HUES64 (cell line): ENCODE measurements at regions not wholly inside any gene's neighbourhood (a gene's known extent, or its start where the extent isn't known, plus 50 kb on each side); places are given as distances from the start of the nearest gene placed in this dataset.
"Not testable (repeated sequence)": the region's sequence is repeated elsewhere in the genome, so short reads cannot be mapped to it uniquely, and the experiment has no call there.

Experiments used
- H3K27ac ChIP-seq: 2 replicates; pipeline ENCODE4 v1.7.0; 2013; ENCODE audit warnings: low read depth, low read length, inconsistent platforms
- H3K27me3 ChIP-seq: 2 replicates; pipeline ENCODE4 v1.6.1; 2013; ENCODE audit warnings: mild to moderate bottlenecking, low read length; ENCODE audit not compliant: insufficient read depth
- H3K36me3 ChIP-seq: 2 replicates; pipeline ENCODE4 v1.6.1; 2013; ENCODE audit warnings: mild to moderate bottlenecking, low read length; ENCODE audit not compliant: insufficient read depth
- H3K4me1 ChIP-seq: 2 replicates; pipeline ENCODE4 v1.6.1; 2013; ENCODE audit warnings: mild to moderate bottlenecking, low read length, moderate library complexity; ENCODE audit not compliant: insufficient read depth
- H3K4me3 ChIP-seq: 2 replicates; pipeline ENCODE4 v1.5.1; 2013; ENCODE audit warnings: mild to moderate bottlenecking, low read length, moderate library complexity
- H3K9ac ChIP-seq: 2 replicates; pipeline ENCODE4 v1.6.1; 2013; ENCODE audit warnings: mild to moderate bottlenecking, low read depth, low read length
- H3K9me3 ChIP-seq: 2 replicates; pipeline ENCODE4 v1.6.1; 2013; ENCODE audit warnings: low read depth, low read length; ENCODE audit not compliant: insufficient read depth
- WGBS: fragments of 150-250, 120-280 bp; methylation state at CpG from one replicate; pipeline ENCODE4 v1.1.7; 2013; ENCODE audit warnings: missing lambda C conversion rate; 5-methylcytosine and 5-hydroxymethylcytosine counted together

DNA sequence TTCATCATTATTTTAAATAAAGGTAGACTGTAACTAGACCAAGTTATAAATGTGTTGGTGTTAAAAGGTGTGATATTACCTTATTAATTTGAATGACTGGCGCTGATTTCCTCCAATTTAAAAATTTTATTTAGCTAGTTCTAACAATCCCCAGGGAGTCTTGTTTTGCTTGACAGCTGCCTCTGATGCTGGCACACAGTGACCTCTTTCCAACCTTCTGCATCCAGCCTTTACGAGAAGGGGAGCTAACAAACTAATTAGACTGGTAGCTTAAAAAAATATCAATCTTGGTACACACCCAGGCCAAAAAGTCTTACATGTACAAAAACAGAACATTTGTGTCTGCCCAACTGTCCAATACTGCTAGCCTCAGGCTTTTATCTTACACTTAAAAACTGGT is 51.8 kb upstream of the ENPEP start:
- no peak overlapping the region for H3K4me3 ChIP-seq
- H3K36me3 ChIP-seq = no peaks in the 10 kb centered on the region
- H3K4me1 ChIP-seq = no peaks in the 10 kb centered on the region
- no peak overlapping the region for H3K9ac ChIP-seq
- no peaks in the 10 kb centered on the region for H3K9me3 ChIP-seq
- no peaks in the 10 kb centered on the region for H3K27me3 ChIP-seq
- H3K27ac ChIP-seq = no peak overlapping the region
- WGBS = 94% methylated on average over 2 of the region's 2 CpGs

DNA sequence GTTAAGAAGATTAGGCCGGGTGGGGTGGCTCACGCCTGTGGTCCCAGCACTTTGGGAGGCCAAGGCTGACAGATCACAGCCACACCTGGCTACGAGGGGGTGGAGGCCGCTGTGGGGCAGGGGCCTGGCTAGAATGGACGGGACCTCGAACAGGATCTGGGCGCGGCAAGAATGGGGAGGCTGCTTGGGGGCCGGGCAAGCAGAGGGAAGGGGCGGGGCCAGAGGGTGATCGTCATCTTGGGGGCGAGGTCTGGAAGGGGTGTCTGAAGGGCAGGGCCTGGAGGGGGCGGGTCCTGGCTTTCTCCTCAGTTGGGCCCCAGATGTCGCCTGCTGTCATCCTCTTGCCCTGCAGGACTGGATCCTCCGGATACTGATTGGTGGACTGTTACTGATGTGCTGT is 57.3 kb upstream of the ENPEP start:
- Histone ChIP-seq H3K27me3 (peaks cover 11% of the 10 kb centered on the region; the same call in 1 of the 2 replicates), H3K27ac (no peak overlapping the region), H3K9me3 (no peaks in the 10 kb centered on the region), H3K4me1 (peaks cover 3% of the 10 kb centered on the region; the same call in 1 of the 2 replicates), H3K9ac (no peak overlapping the region), H3K36me3 (no peaks in the 10 kb centered on the region), H3K4me3 (no peak overlapping the region)
- 95% methylated on average over 15 of the region's 15 CpGs for WGBS

DNA sequence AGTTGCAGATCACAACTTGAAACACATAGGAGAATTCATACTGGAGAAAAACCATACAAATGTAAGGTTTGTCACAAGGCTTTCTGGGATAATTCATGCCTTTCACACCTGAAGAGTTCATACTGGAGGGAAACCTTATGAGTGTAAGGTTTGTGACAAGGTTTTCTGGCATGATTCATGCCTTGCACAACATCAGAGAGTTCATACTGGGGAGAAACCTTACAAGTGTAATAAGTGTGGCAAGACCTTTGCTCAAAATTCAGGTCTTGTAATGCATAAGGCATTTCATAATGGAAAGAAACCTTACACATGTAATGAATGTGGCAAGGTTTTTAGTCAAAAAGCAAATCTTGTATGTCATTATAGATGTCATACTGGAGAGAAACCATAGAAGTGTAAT is 58.8 kb upstream of the ENPEP start:
- Histone ChIP-seq H3K9me3 (no peaks in the 10 kb centered on the region), H3K4me3 (no peak overlapping the region), H3K4me1 (peaks cover 15% of the 10 kb centered on the region), H3K27ac (no peak overlapping the region), H3K9ac (no peak overlapping the region), H3K36me3 (no peaks in the 10 kb centered on the region), H3K27me3 (peaks cover 26% of the 10 kb centered on the region)

DNA sequence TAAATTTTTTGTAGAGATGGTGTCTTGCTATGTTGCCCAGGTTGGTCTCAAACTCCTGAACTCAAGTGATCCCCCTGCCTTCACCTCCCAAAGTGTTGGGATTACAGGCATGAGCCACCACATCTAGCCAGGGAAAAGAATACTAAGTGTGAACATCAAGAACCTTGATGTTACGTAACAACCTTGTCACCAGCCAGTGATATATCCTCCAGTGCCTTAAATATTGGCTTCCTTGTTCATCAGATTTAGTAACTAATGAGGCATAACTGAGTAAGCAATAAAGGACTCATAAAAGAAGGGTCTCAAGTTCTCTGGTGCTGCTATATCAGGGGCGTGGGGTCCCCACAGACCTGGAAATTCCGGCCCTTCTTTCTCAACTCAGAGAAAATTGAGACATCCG is 60.5 kb upstream of the ENPEP start:
- H3K27ac ChIP-seq = no peak overlapping the region
- H3K9ac ChIP-seq = no peak overlapping the region
- peaks cover 27% of the 10 kb centered on the region for H3K27me3 ChIP-seq
- no peaks in the 10 kb centered on the region for H3K36me3 ChIP-seq
- no peaks in the 10 kb centered on the region for H3K9me3 ChIP-seq
- H3K4me3 ChIP-seq = no peak overlapping the region
- WGBS = 94% methylated on average over 4 of the region's 4 CpGs
- H3K4me1 ChIP-seq = peaks cover 22% of the 10 kb centered on the region

DNA sequence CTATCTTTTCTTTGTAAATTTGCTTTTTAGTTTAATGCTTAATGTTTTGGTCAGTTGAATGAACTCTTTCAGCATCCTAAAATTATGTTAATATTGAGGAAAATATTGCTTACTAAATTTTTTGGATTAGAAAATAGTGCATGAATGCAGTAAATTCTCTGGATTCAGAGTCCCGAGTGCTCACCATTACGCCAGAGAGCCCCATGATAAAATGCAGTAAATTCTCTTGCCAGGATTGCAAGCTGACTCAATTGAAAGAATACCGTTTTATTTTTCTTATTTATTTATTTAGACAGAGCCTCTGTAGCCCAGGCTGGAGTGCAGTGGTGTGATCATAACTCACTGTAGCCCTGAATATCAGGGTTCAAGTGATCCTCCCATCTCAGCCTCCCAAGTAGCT is 60.9 kb upstream of the ENPEP start:
- Histone ChIP-seq H3K4me3 (no peak overlapping the region), H3K9me3 (no peaks in the 10 kb centered on the region), H3K27me3 (peaks cover 27% of the 10 kb centered on the region), H3K36me3 (no peaks in the 10 kb centered on the region), H3K9ac (no peak overlapping the region), H3K27ac (no peak overlapping the region), H3K4me1 (peaks cover 22% of the 10 kb centered on the region)
- 95% methylated on average over 2 of the region's 3 CpGs for WGBS

DNA sequence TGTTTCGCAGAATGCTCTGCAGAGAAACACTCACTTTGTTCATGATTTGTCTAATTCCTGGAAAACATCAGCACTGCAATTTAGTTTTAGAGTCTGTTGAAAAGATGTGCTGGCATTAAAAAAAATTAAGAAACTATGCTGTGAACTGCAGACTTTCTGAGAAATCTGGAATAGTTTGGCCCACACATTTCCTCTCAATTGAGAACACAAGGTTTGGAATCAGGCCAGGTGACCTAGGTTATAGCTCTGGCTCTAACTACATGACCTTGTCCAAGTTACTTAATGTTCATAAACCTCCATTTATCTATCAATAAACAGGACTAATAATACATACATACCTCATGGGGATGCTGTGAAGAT is 61.4 kb upstream of the ENPEP start:
- no peak overlapping the region for H3K4me3 ChIP-seq
- no peaks in the 10 kb centered on the region for H3K36me3 ChIP-seq
- H3K27me3 ChIP-seq = peaks cover 27% of the 10 kb centered on the region
- H3K27ac ChIP-seq = no peak overlapping the region
- H3K4me1 ChIP-seq = peaks cover 22% of the 10 kb centered on the region
- no peak overlapping the region for H3K9ac ChIP-seq
- WGBS = 75% methylated on average over 1 of the region's 1 CpG
- H3K9me3 ChIP-seq = no peaks in the 10 kb centered on the region

DNA sequence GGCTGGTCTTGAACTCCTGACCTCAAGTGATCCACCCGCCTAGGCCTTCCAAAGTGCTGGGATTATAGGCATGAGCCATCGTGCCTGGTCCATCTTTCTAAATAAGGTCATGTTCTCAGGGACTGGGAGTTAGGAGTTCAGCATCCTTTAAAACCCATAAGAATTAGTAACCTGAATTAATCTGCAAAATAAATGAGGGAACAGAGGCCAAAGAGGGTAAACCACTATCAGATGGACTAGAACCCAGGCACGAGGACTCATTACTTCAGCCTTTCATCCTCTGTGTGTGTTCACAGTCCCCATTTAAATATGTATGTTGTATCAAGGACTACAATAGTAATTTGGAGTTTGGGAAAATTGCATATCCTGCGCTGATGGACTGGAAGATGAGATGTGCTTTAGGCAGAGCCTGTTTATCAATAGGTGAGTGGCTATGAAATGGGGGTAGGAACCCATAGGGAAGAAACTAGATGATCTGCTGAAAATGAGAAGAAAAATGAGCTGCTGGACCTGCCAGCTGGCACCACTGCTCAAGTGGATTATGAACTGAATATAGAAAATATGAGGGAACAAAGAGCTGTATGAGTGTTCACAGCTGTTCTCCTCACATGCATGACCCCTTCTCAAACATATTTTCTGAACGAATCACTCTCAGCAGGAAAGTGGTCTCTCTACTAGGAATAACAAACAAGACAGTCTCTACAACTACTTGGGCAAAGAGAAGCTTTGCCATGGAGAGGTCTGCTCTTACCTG is 62.0 kb upstream of the ENPEP start:
- not testable (repeated sequence) for H3K36me3 ChIP-seq, H3K9me3 ChIP-seq, H3K9ac ChIP-seq, H3K27ac ChIP-seq, H3K4me3 ChIP-seq
- peaks cover 22% of the 10 kb centered on the region for H3K4me1 ChIP-seq
- peaks cover 27% of the 10 kb centered on the region for H3K27me3 ChIP-seq
- 82% methylated on average over 5 of the region's 5 CpGs for WGBS

DNA sequence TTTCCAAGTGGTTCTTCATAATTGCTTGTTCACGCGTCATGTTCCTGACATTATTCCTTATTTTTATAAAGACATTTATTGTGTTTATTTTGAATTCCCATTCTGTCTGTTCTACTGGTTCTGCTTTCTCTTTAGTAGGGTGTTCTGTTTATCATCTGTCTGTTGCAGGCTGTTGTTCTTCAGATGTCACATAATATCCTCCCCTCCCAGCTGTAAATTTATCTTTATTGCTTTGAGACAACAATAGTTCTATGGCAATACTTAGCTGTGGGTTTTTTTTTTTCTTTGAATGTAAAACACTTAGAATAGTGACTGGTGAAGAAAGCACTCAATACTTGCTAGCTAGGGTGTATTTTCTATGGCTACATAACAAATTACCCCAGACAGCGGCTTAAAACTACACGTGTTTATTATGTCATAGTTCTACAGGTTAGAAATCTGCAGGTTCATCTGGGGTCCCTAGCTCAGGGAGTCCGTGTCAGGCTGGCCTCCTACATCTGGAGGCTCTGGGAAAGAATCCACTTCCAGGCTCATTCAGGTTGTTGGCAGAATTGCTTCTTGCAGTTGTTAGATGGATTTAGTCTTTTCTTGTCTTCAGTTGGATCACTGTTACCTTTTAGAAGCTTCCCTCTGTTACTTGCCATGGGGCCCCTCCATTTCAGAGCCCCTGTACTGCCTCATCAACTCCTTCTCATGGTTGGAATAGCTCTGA is 63.4 kb upstream of the ENPEP start:
- Histone ChIP-seq H3K9ac (no peak overlapping the region), H3K4me3 (peak overlapping the region; percentile 64), H3K27me3 (peaks cover 27% of the 10 kb centered on the region), H3K36me3 (no peaks in the 10 kb centered on the region), H3K27ac (no peak overlapping the region), H3K9me3 (no peaks in the 10 kb centered on the region), H3K4me1 (peaks cover 22% of the 10 kb centered on the region)
- WGBS = 74% methylated on average over 3 of the region's 5 CpGs

DNA sequence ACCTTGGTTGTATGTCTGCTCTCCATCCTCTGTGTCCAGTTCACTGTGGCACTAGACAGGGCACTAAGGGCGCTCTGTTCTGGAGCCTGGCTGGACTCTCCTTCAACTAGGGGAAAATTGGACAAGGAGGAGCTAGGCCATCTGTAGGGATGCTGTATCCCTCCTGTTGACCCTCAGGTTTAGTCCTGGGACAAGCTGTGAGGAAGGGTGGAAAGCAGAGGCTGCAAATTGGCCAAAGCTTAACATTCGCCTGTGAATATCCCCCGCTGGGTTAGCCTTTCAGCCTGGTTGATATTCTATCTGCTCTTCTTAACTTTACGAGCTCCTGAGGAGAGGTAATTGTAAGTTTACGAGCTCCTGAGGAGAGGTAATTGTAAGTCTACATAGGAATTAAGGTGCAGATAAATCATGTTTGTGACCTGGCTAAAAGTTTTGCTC is 64.4 kb upstream of the ENPEP start:
- peak overlapping the region; percentile 76; the same call in 1 of the 2 replicates for H3K27ac ChIP-seq
- H3K9ac ChIP-seq = peak overlapping the region; percentile 77
- 6% methylated on average over 5 of the region's 5 CpGs for WGBS
- H3K27me3 ChIP-seq = peaks cover 27% of the 10 kb centered on the region
- peak overlapping the region; percentile 64 for H3K4me3 ChIP-seq
- H3K4me1 ChIP-seq = peaks cover 22% of the 10 kb centered on the region
- no peaks in the 10 kb centered on the region for H3K9me3 ChIP-seq
- H3K36me3 ChIP-seq = no peaks in the 10 kb centered on the region

DNA sequence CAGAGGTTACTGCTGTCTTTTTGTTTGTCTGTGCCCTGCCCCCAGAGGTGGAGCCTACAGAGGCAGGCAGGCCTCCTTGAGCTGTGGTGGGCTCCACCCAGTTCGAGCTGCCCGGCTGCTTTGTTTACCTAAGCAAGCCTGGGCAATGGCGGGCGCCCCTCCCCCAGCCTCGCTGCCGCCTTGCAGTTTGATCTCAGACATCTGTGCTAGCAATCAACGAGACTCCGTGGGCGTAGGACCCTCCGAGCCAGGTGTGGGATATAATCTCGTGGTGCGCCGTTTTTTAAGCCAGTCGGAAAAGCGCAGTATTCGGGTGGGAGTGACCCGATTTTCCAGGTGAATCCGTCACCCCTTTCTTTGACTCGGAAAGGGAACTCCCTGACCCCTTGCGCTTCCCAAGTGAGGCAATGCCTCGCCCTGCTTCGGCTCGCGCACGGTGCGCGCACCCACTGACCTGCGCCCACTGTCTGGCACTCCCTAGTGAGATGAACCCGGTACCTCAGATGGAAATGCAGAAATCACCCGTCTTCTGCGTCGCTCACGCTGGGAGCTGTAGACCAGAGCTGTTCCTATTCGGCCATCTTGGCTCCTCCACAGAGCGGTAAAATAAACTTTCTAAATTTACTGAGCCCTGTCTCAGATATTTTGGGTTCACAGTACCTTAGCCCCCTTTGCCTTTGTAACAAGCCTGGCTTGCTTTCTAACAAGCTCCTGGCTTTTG is 64.9 kb upstream of the ENPEP start:
- peak overlapping the region; percentile 77 for H3K9ac ChIP-seq
- peak overlapping the region; percentile 64 for H3K4me3 ChIP-seq
- not testable (repeated sequence) for H3K9me3 ChIP-seq, H3K36me3 ChIP-seq
- WGBS = 3% methylated on average over 22 of the region's 35 CpGs
- H3K27me3 ChIP-seq = peaks cover 27% of the 10 kb centered on the region
- peak overlapping the region; percentile 76; the same call in 1 of the 2 replicates for H3K27ac ChIP-seq
- H3K4me1 ChIP-seq = peaks cover 22% of the 10 kb centered on the region

DNA sequence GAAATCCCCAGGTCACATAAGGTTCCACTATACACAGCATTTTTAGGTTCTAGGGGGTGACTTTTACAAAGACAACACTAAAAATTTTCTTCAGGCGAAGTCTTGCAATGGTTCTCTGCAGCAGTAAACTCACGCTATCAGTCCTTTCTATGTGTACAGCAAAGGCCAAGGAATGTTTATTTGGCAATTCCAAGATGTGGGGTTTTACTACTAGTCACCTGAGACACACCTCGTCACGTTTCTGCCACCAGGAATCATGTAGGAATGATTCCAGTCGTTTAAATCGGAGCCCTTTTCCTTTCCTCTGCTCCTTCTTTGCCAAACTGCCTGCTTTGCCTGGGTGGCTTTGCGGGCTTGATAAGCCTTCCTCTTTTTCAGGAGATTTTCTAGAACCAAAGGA is 75.9 kb upstream of the ENPEP start:
- Histone ChIP-seq H3K9ac (no peak overlapping the region), H3K27ac (no peak overlapping the region), H3K36me3 (no peaks in the 10 kb centered on the region), H3K9me3 (no peaks in the 10 kb centered on the region), H3K4me1 (peaks cover 2% of the 10 kb centered on the region; the same call in 1 of the 2 replicates), H3K27me3 (no peaks in the 10 kb centered on the region), H3K4me3 (no peak overlapping the region)
- WGBS = 89% methylated on average over 7 of the region's 7 CpGs
